ENCODE measurements at regions not wholly inside any gene's neighbourhood (a gene's known extent, or its start where the extent isn't known, plus 50 kb on each side); places are given as distances from the start of the nearest gene placed in this dataset.
"Not testable (repeated sequence)": the region's sequence is repeated elsewhere in the genome, so short reads cannot be mapped to it uniquely, and the experiment has no call there.

GRCh38 chr18:1488957-1489356, 584.3 kb downstream of the ADCYAP1 start:
- no peak for DNase-seq (ENCODE audit: low spot score)

- DNase-seq (ENCODE audit: low spot score) = no peak
Measured at GRCh38 chr18:1495387-1495786, 590.7 kb downstream of the ADCYAP1 start.

GRCh38 chr18:1496096-1496495, 591.4 kb downstream of the ADCYAP1 start:
- DNase-seq (ENCODE audit: low spot score) = no peak

GRCh38 chr18:1498216-1498615, 593.5 kb downstream of the ADCYAP1 start:
- no peak for DNase-seq (ENCODE audit: low spot score)

DNA sequence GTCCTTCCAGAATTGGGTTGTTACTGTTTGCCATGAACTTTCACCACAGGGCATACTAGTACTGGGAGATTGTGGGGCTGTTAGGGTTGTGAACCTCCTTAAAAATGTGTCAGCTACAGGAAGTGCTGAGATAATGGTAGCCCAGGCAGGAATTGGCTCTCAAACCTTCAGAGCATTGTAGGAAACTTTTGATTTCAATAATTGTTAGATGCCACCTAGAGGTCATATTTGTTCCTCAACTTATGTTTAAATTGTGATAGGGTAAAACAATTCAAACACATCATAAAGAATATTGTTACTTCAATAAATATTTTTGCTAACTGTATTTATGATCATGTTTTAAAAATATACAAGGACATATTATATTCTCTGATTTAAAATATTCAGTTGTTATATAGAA, 594.6 kb downstream of the ADCYAP1 start:
- DNase-seq (ENCODE audit: low spot score) = peak; percentile 4

DNA sequence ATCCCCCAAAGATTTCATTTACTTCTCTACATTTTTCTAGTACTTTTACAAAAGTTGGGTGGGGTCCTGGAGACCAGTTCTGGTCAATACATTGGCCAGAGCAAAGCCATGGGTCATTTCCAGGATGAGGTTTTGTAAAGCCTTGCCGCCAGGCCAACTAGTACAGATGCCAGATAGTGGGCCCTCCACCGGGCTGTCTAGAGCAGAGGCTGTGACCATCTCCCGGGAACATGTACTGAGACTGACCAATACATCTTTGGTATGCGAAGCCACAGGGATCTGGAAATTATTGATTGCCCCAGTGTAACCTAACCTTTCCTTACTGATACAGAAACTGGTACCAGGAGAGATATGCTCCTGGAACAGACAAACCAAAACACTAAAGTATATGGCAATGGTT, 599.2 kb downstream of the ADCYAP1 start:
- DNase-seq (ENCODE audit: low spot score) = no peak

DNA sequence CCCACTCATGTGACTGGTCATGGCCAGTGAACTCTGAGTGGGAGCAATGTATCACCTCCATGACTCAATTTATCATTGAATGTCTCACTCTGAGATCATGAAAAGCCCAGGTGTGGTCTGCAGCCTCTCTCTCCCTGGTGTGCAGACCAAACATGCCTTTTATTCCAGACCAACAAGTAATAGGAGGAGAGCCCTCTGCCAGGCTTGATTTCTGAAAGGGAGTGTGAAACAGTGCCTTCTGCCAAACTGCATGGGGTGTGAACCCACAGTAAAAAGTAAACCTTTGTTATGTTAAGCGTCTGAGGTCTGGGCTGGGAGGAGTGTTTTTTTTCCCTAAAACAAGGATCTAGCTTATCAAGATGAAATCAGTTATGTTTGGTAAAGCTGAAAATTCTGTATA, 601.2 kb downstream of the ADCYAP1 start:
- no peak for DNase-seq (ENCODE audit: low spot score)

- no peak for DNase-seq (ENCODE audit: low spot score)
Measured at GRCh38 chr18:1510542-1511179, 606.0 kb downstream of the ADCYAP1 start.

DNA sequence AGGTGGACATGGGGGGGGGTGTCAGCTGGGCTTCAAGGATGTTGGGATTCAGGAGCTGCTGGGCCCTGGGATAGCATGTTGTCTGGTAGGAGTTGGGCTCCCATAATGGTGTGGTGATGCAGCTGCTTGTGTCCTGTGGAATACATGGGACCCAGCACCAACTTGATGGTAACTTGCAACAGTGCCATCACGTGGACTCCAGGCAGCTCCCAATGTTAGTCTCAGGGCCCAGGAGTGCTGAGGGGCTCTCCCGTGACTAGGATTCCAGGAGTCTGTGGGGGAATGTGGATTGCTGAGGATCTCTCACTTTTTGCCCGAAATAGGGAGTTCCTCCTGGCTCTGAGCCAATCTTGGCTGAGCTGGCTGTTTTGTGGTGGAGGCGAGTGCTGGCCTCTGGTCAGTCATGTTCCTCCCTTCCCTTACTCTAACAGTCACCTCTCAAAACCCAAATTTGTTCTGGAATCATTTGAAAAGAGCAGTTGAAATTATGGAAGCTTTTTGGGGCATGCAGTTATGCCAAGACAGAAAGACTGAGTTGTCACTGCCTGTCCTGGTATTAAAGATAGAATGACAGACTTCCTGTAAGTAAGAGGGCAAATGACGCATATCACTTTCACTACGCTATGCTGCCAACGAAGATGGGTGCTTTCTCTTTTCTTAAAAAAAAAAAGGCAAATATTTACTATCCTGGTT, 607.1 kb downstream of the ADCYAP1 start:
- no peak for DNase-seq (ENCODE audit: low spot score)

DNA sequence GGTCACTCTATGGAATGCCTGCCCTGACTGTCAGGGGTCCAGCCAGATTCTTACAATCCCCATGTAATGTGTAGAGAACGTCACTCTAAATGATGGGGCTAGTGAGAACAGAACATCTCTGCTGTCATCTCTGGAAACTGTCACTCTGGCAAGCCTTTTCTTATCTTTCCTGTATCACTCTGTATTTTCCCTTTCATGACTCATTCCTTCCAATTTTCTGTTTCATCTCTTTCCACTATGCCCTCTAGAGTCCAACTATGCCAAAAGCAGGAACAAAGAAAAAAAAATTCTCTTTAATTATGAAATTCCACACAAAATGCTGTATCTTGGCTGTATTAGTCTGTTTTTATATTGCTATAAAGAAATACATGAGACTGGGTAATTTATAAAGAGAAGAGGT, 608.8 kb downstream of the ADCYAP1 start:
- DNase-seq (ENCODE audit: low spot score) = no peak

- DNase-seq (ENCODE audit: low spot score) = not testable (repeated sequence)
Measured at GRCh38 chr18:1521588-1522248, 617.0 kb downstream of the ADCYAP1 start.

GRCh38 chr18:1522249-1522615, 617.6 kb downstream of the ADCYAP1 start:
- DNase-seq (ENCODE audit: low spot score) = no peak

DNA sequence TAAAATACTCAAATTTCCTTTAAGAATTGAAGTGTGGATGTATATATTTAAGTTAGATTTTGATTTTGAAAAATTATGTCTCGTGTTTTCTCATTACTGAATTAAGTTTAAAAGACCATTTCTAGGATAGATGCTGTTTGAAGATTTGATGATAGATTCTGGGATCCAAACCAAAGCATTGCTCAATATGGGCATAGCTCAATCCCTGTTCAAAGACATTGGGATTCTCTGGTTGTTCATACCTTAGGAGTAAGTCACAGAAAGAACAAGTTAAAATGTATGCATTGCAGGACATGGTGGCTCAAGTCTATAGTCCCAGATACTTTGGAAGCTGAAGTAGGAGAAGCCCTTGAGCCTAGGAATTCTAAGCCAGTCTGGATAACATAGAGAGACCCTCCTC, 622.3 kb downstream of the ADCYAP1 start:
- DNase-seq (ENCODE audit: low spot score) = no peak

DNA sequence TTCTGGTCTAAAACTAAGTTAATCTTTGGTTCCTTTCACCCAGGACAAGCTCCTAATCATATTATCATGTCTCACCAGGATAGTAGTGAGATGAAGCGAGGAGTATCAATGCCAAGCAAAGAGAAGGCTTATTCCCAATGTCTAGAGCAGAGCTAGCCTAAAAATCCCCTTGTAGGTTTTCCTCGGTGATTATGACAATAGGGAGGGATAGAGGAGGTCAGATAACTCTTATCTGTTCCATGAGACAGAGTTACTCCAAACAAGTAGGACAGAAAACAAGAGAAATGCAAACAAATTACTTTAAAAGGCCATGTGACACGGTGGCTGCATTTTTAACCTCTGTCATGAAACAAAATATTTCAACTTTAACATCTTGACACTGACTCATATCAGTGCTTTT, 623.1 kb downstream of the ADCYAP1 start:
- no peak for DNase-seq (ENCODE audit: low spot score)

- DNase-seq (ENCODE audit: low spot score) = no peak
Measured at GRCh38 chr18:1528447-1528846, 623.8 kb downstream of the ADCYAP1 start.

- DNase-seq (ENCODE audit: low spot score) = no peak
Measured at GRCh38 chr18:1528964-1529509, 624.4 kb downstream of the ADCYAP1 start.

DNA sequence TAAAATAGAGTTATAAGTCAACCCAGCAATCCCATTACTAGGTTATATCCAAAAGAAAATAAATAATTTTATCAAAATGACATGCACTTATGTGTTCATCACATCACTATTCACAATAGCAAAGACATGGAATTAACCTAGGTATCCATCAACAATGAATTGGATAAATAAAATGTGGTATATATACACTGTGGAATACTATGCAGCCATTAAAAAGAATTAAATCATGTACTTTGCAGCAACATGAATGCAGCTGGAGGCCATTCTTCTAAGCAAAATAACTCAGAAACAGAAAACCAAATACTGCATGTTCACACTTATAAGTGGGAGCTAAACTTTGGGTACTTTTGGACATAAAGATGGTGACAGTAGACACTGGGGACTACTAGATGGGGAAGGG, 626.0 kb downstream of the ADCYAP1 start:
- no peak for DNase-seq (ENCODE audit: low spot score)

DNA sequence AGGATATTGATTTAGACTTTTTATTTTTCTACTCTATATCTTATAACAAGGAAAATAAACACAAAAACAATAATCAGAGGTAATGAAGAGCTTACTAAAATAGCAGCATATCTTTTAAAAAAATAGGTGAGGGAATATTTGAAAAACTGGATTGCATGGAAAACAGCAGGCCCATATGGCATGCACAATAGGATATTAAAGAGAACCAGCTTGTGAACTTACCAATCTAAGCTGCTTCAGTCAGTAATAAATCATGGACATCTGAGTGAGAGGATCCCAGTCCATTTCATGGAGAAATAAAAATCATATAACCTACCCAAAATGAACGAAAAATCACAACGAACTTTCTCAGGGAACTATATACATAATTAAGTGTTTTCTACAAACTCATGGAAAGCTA, 634.6 kb downstream of the ADCYAP1 start:
- no peak for DNase-seq (ENCODE audit: low spot score)

DNA sequence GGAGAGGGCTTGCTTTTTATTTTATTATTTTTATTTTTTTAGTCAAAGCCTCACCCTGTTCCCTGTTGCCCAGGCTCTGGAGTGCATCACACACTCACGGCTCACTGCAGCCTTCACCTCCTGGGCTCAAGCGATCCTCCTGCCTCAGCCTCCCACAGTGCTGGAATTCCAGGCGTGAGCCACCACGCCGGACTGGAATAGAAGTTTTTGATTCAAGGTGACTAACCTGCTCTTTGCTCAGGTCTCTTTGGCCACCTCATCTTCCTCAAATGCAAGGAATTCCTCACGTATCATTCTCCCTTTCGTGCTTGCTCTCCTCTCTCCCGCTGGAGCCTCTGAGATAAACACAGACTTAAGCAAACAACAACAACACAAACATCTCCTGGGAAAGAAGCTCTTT, 636.8 kb downstream of the ADCYAP1 start:
- DNase-seq (ENCODE audit: low spot score) = no peak

DNA sequence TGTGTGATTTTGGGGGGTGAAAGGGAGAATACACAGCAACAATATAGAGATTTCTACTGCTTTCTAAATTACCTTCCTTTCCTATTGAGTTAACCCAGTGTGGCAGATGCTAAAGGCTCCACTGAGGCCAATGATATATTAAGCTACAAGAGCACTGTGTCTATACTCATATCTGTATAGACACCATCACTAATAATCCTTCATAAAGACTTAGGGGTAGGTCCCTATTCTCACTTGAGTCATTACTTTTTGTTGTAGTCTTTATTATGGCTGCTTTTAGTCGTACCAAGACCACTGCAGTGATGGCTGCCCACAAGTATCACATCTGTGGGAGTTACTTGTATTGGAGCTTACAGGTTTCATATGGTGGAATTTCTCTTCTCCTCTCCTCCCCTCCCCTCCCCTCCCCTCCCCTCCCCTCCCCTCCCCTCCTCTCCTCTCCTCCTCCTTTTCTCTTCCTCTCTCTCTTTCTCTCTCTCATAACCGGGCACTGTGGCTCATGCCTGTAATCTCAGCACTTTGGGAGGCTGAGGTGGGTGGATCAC, 637.6 kb downstream of the ADCYAP1 start:
- DNase-seq (ENCODE audit: low spot score) = no peak

- DNase-seq (ENCODE audit: low spot score) = no peak
Measured at GRCh38 chr18:1544016-1544415, 639.3 kb downstream of the ADCYAP1 start.

- not testable (repeated sequence) for DNase-seq (ENCODE audit: low spot score)
Measured at GRCh38 chr18:1557711-1558110, 653.0 kb downstream of the ADCYAP1 start.

GRCh38 chr18:1559563-1559962, 654.9 kb downstream of the ADCYAP1 start:
- DNase-seq (ENCODE audit: low spot score) = no peak

Measured in GM03348 (cell line).